ENCODE measurements at regions not wholly inside any gene's neighbourhood (a gene's known extent, or its start where the extent isn't known, plus 50 kb on each side); places are given as distances from the start of the nearest gene placed in this dataset.
"Not testable (repeated sequence)": the region's sequence is repeated elsewhere in the genome, so short reads cannot be mapped to it uniquely, and the experiment has no call there.

GRCh38 chr12:27163048-27163715 is 80.8 kb upstream of the C12orf71 start:
- Histone ChIP-seq H3K36me3 (no peaks in the 10 kb centered on the region), H3K9me3 (peaks cover 0 to 7% of the 10 kb centered on the region in 2 donors), H3K4me3 (no peak overlapping the region), H3K27ac (no peak overlapping the region), H3K4me1 (no peaks in the 10 kb centered on the region), H3K27me3 (no peaks in the 10 kb centered on the region)
- no peak for DNase-seq (ENCODE audit: low spot score)
- TF ChIP-seq, protein P1, sequence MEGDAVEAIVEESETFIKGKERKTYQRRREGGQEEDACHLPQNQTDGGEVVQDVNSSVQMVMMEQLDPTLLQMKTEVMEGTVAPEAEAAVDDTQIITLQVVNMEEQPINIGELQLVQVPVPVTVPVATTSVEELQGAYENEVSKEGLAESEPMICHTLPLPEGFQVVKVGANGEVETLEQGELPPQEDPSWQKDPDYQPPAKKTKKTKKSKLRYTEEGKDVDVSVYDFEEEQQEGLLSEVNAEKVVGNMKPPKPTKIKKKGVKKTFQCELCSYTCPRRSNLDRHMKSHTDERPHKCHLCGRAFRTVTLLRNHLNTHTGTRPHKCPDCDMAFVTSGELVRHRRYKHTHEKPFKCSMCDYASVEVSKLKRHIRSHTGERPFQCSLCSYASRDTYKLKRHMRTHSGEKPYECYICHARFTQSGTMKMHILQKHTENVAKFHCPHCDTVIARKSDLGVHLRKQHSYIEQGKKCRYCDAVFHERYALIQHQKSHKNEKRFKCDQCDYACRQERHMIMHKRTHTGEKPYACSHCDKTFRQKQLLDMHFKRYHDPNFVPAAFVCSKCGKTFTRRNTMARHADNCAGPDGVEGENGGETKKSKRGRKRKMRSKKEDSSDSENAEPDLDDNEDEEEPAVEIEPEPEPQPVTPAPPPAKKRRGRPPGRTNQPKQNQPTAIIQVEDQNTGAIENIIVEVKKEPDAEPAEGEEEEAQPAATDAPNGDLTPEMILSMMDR (IDR thresholded peaks at IDR 0.05) = no peak

DNA sequence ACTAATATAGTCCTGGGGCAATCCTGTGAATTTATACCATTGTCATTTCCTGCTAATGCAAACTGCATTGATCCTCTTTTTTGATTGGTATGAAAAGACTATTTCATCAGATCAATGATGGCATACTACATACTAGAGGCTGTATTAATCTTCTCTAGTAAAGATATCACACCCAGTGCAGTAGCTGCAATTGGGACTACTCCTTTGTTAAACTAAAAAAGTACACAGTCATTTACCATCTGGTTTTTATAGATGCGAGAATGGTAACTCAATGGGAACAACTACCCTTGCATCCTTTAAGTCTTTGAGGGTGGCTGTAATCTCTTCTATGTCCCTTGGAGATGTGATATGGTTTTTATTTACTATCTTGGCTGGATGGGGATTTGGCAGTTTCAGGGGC is 80.2 kb upstream of the STK38L start:
- Histone ChIP-seq H3K27me3 (no peaks in the 10 kb centered on the region), H3K36me3 (no peaks in the 10 kb centered on the region), H3K4me1 (no peaks in the 10 kb centered on the region), H3K4me3 (no peak overlapping the region), H3K27ac (no peak overlapping the region), H3K9me3 (peaks cover 0 to 7% of the 10 kb centered on the region in 2 donors)
- no peak for DNase-seq (ENCODE audit: low spot score)
- TF ChIP-seq, protein P1 (IDR thresholded peaks at IDR 0.05) = no peak

DNA sequence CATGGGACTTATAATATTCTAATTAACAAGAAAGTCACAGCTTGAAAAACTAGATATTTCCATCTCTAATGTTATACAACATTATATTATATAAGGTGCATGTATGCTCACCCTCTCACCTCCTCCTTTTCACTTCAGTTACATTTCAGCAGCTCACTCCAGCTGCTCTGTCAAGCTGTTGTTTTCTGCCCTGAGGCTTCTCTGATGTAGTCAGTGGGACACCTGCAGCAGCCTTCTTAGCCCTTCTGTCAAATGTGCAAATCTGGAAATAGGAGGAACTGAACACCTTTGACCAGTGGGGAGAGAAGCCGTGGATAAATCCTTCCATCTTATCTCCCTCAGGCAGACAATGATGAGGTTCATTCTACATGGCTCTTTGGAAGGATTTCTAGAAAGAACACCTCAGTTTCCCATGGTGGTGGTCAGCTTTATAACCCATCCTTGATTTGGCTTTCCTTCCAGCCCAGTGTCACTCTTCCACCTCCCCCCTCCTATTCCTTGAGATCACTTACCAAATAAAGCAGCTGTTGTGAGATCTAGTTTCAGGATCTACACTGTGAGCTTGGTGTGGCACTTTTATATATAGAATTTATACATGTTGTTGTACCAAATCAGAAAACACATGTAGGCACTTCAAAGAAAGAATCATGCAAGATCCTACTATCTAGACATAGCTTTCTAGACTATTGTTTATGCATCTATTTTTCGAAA is 79.6 kb upstream of the STK38L start:
- TF ChIP-seq, protein P1 (IDR thresholded peaks at IDR 0.05) = no peak

GRCh38 chr12:27165958-27166357 is 78.1 kb upstream of the STK38L start:
- H3K9me3 ChIP-seq = peaks cover 0 to 11% of the 10 kb centered on the region in 2 donors
- H3K27me3 ChIP-seq; H3K27ac ChIP-seq; DNase-seq (ENCODE audit: low spot score); H3K4me1 ChIP-seq; H3K36me3 ChIP-seq; H3K4me3 ChIP-seq: not testable (repeated sequence)

More for the DNA sequence above, 79.6 kb upstream of the STK38L start:
- no peaks in the 10 kb centered on the region for H3K27me3 ChIP-seq
- H3K4me3 ChIP-seq = no peak overlapping the region
- DNase-seq (ENCODE audit: low spot score) = no peak
- H3K36me3 ChIP-seq = no peaks in the 10 kb centered on the region
- no peaks in the 10 kb centered on the region for H3K4me1 ChIP-seq
- peaks cover 0 to 7% of the 10 kb centered on the region in 2 donors for H3K9me3 ChIP-seq
- no peak overlapping the region for H3K27ac ChIP-seq

- H3K27ac ChIP-seq; H3K27me3 ChIP-seq; H3K36me3 ChIP-seq; H3K4me1 ChIP-seq; H3K4me3 ChIP-seq; DNase-seq (ENCODE audit: low spot score): not testable (repeated sequence)
- peaks cover 0 to 17% of the 10 kb centered on the region in 2 donors for H3K9me3 ChIP-seq
Observed at GRCh38 chr12:27171494-27171893, 72.6 kb upstream of the STK38L start.

GRCh38 chr12:27176765-27177164 is 67.3 kb upstream of the STK38L start:
- Histone ChIP-seq H3K4me1 (peaks cover 0 to 12% of the 10 kb centered on the region in 2 donors), H3K9me3 (peaks cover 0 to 6% of the 10 kb centered on the region in 2 donors), H3K27ac (no peak overlapping the region), H3K4me3 (no peak overlapping the region), H3K36me3 (no peaks in the 10 kb centered on the region), H3K27me3 (no peaks in the 10 kb centered on the region)
- no peak for DNase-seq (ENCODE audit: low spot score)
- TF ChIP-seq, protein P1 (IDR thresholded peaks at IDR 0.05) = no peak
